Stimulated activated CD4-positive, alpha-beta T cell treated with anti-CD3 and anti-CD28 coated beads, Interleukin-12 subunit alpha, Interleukin-12 subunit beta, amount 100 ng/mL, for 24 hours (primary cell): ENCODE measurements at regions not wholly inside any gene's neighbourhood (a gene's known extent, or its start where the extent isn't known, plus 50 kb on each side); places are given as distances from the start of the nearest gene placed in this dataset.

Experiments used
- DNase-seq, 2 experiments: peaks; one replicate each; pipeline ENCODE4 v3.0.0-alpha.2; 2020; ENCODE audit warnings: low read depth in 2 of 2

DNA sequence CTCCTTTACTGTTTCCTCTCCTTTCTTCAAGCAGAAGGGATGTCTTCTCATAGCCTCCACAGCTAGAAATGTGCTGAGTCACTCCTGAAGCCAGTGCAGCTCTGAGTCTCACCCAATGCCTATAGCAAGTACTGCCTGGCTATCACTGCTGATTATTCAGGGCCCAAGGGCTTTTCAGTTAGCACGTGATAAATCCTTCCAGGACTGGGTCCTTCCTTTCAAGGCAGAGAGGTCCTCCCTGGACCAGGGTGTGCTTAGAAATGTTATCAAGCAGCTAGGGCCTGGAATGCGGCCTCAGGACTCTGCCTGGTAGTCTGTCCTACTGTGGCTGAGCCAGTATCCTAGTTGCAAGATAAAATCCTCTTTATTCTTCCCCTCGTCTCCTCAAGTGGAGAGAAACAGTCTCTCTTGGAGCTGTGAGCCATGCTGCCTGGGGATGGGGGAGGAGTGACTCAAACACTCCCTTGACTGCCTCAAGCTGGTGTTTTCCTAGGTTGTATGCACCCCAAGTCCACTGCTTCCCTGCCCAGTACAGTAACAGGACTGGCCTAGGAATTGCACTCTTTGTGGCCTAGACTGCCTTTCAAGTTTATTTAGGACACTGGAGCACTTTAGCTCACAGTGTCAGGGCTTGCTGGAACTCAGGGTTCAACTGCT is 198.7 kb upstream of the SERP2 start:
- no peak for DNase-seq

DNA sequence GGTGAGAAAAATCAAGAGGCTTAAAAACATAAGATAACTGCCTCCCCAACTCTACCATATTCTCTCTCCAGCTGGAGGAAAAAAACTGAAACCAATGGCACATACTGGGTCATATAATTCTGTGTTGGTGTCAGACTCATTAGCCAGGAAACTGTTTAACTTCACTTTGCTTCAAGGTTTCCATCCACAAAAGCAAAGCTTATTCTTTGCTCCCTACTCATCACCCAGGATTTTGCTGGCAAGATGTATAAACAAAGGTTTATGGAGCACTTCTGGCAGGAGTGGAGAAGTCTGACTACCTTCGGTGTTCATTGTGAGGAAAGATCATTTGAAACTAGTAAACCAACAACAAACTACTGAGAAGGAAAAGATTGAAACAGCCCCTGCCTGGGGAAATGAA is 197.5 kb upstream of the SERP2 start:
- DNase-seq, result no peak

DNA sequence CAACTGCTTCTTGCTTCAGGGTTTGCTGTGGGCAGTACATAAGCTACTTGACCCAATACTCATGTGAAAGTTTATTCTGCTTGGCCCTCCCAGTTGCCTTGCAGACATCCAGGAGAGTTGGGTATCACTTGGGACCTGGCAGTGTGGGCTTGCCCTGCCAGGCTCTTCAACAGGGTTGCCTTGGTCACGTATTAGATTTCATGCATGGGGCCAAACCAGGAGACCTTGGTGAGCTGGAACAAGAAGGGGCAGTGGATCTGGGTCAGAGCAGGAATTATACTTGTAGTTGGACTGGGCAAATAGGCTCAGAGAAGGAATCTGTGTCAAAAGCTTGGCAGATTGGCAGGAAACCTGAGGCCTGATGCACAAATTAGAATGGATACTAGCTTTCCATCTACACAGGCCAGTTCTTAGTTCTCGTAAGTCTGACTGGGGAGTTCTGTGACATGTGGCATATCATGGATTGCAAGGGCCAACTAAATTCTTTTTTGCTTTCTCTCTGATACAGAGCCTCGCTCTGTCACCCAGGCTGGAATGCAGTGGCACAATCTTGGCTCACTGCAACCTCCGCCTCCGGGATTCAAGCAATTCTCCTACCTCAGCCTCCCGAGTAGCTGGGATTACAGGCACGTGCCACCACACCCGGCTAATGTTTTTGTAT is 192.6 kb upstream of the SERP2 start:
- no peak for DNase-seq

DNA sequence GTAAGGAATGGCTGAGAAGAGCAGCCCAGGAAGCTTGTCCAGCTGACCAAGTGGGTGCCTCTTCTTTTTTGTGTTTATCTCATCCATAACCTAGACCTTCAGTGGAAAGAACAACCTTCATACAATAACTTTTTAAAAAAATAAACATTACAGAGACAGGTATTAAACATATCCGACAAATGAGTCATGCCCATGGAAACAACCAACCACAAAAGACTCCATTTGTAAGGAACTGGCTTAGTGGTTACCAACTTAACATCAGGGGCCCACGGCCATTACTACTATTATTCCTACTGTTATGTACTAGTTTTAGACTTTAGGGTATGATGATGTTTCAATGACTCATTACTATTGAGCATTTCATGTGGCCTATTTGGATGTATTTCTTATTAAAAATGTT is 191.7 kb upstream of the SERP2 start:
- no peak for DNase-seq

DNA sequence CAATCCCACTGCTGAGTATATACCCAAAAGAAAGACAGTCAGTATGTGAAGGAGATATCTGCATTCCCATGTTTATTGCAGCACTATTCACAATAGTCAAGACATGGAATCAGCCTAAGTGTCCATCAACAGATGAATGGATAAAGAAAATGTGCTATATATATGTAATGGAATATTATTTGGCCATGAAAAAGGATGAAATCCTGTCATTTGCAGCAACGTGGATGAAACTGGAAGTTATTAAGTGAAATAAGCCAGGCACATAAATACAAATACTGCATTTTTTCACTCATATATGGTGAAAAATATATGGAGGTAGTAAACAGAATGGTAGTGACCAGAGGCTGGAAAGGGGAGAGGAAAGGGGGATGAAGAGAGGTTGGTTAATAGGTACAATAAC is 188.9 kb upstream of the SERP2 start:
- no peak for DNase-seq

DNA sequence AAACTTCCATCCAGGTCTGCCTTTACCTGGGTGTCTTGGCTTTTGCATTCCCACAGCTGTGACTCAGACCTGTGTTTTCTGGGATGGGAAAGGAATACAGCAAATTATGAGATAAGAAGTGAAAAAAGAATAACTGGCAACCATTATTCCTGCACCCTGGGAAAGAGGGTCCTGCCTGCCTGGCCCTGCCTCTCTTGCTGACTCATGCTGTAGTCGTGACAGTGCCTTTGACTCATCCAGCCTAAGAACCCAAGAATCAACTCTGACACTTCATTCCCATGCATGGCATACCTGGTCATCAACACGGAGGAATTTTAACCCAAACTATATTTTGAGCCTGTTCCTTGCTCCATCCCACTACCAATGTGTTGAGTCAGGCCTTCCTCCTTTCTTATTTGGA is 185.4 kb upstream of the SERP2 start:
- DNase-seq, result no peak

DNA sequence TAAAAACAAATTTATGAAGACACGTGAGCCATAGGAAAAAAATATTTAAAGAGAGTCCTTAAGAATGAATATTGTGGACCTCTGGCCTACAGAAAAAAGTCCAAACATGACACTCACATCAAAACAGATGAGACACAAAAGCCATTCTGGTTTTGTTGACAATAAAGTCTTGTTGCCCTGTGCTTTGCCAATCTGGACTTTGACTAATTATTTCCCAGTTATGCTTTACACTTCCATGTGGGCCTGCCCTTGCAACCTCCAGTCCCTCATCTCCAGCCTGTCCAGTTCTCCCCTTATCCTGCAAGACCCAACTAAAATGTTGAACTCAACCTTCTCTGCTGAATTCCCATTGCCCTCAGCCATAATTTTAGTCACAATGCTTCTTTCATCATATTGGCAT is 184.5 kb upstream of the SERP2 start:
- DNase-seq, result no peak

DNA sequence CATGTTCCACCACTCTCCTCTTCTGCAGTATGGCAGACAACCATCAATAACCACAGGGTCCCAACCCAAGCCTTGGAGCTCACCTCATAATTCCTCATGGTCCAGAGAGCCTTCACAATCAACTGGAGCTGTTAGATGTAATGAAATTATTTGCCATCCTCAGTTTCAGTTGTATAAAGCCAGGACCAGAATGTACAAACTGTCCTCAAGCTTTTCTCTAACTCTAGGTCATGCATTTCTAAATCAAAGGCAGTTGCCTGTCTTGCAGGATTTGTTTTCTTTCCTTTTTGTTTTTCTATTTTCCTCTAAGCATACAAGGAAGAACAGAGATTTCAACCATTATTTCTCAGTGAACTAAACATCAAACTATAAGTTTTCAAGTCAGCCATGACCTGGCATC is 182.5 kb upstream of the SERP2 start:
- no peak for DNase-seq

DNA sequence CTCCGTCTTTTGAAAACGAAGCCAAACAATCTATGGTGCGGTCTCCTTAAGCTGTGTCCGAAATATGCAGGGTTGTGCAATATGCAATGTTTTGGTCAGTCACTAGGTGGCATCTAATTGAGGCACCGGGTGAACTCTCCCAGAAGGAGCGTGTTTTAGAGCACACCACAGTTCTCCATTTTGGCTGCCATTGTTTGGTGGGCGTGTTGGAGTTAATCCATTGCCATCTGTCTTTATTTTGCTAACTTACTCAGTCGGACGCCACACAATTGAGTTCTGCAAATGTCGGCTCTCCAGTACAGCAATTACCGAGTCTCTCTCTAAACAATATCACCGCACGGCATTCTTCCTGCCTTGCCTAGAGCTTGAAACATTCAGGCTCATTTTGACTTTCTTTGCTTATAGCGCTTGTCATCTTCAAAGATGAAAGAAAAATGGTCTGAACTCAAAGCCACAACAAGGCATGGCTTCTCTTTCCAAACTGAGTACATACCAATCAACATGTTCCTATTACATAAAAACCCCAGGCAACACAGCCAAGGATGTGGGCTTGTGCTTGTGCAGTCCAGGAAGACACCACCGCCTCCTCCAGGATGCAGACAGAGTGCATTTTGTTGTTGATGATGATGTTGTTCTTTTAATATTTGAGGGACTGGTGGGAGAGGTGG is 182.0 kb upstream of the SERP2 start:
- DNase-seq, result peak in 1 of 2 experiments; percentile 14

DNA sequence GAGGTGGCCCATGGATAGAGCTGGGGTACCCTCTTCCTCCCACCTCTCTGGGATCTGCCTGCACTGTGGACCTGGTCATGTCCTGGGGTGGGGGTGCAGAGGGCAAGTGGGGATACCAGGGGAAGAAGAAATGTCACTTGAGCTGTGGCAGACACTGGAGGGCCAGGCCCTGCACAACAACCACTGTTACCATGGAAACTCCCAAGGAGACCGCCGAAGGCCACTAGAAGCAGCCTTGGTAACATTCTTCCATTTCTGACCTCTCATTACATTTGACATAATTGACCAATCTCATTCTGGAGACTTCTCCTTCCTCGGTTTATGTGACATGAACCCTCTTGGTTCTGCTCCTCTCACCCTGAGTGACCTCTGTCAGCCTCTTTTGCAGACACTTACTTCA is 179.9 kb upstream of the SERP2 start:
- DNase-seq, result no peak

DNA sequence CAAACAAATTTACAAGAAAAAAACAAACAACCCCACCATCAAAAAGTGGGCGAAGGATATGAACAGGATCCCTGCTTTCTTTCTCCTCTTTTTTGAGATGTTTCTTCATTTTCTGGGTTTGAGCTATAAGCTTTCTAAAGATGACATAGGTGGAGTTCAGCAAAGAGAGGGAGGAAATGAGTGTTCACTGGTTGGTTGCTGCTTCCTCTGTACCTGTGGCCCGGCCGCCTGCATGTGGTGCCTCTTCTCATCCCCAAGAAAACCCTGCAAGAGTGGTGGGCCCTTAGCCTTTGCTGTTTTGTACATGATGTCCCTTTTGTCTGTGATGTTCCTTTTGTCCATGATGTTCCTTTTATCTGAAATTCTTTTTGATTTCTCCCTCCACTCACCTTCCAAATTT is 178.4 kb upstream of the SERP2 start:
- DNase-seq, result no peak

DNA sequence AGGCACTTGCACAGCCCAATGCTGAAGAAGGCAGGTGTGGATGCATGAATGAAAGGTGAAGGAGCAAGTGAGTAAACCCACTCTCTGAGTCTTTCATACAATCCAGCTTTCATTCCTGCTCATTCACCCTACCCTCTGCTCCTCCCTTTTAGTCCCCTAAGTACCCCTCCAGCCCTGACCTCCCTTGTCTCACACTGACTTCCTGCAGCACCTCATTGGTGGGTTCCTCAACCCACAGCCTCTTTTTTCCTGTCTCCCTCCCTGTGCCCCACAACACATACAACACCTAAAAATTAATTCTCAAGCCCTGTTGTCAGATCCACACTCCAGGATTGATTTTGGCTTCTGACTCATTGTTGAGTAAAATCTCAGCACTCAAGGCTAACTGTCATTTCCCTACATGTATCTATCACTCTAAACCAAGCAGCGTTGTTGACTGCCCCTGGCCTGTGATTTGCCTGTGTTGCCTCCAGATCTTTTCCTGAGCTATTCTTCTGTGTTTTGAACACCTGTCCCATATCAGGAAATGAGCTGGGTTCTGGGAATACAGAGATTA is 177.3 kb upstream of the SERP2 start:
- no peak for DNase-seq

DNA sequence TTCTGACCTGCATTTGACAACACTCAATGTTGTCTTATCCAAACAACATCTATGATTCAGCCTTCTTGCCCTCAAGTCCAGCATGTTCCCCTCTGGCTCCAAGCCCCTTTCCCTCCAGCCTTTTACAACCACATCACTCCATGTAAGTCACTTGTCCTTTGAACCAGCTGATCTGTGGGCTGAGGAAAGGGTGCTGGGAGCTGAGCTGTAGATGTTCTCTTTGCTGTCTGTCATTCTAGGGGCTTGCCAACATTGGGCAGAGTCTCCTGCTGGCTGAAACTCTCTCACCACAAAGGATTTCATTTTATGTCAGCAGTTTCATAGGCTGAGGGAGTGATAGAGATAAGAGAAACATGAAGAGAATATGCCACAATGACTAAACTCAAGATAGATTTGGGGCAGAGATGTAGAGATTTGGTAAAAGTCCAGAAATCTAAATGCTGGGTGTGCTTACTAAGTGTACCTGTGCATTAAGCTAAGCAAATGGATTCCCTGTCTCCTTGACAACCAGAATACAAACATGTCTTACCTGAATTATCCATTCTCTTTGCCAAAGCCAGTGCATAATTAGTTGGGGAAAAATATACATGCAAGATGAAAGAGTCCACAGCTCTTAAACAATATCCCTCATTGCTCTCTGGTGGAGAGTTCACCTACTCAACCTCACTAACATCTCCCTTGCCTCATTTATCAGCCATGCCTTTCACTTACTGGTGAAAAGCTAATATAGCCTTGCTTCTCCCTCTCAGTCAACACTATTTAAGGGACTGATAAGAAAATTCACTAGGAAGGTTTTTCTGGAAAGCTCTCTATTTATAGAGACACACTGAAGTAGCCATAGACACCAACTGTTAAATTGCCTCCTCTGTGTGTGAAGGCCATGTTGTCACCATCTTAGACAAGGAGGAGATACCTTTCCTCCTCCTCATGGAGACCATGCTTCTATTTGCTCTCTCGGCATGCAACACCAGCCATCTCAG is 175.5 kb upstream of the SERP2 start:
- DNase-seq, result peak in 1 of 2 experiments; percentile 28

DNA sequence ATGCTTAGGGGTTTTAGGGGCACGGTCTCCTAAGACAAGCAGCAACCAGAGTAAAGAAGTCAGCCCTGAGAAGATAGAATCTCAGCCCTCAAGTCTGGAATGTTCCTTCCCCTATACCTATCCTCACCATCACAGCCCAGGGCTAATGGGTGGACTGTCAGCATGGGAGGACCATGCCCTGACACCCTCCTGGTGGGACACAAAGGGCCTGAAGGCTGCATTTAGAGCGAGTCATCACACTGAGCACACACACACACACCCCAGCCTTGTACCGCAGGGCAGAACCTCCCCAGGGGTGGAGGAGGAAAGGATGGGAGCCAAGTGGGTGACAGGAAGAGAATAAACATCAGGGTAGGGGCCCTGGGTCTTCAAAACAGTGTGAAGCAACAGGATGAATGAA is 174.8 kb upstream of the SERP2 start:
- no peak for DNase-seq

DNA sequence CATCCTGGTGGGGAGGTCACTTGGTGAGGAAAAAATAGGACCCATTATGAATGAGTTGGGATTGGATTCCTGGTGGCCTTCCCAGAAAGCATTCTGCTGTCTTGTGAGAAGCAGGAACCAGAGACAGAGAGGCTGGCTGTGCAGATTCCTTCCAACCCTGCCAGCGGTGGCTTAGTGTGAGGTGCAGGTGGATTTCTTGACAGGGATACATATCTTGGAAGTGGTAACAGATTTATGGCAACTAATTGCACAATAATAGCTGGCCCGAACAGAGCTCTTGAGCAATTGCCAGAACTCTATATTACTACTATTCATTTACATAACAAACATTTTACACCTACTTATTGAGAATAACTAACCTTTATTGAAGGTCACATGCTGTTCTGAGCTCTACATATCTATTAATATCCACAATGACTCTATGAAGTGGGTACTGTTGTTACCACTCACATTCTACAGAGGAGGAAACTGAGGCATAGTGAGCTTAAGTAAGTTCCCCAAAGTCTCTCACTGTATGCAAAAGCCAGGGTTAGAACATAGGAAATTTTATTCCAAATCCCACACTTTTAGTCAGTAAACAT is 173.9 kb upstream of the SERP2 start:
- no peak for DNase-seq

DNA sequence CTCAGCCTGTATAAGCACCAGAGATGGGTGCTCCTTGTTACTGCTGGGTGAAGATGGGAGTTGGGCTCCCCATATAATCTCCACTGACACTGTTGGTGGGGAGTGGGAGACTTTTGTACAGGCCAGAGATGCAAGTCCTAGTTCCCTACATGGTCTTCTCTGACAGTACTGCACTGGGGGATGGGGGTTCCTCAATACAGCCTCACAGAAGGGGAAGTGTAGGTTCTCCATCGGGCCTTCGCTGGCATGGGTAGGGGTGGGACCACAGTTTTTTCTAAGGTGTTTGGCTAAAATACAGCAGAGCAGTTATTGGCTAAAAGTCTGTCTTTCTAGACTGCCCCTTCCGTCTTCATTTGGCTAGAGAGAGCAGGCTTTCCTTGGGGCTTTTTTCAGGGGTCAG is 167.2 kb upstream of the SERP2 start:
- DNase-seq, result no peak

DNA sequence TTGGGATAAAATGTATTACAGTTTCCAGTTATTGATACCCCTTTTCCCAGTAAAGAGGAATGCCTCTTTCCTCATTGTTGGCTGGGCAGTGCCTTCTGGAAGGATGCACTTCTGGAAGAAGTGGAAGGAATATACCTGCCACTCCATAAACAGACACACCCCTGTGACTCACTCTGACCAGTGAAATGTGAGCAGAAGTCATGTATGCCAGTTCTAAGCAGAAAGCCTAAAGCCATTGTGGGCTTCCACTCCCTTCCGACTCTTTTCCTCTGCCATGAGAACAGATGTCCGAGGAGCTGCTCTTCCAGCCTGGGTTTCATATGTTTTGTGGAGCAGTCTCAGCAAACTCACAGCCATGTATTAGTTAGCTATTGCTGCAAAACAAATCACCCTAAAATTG is 166.1 kb upstream of the SERP2 start:
- DNase-seq, result no peak

DNA sequence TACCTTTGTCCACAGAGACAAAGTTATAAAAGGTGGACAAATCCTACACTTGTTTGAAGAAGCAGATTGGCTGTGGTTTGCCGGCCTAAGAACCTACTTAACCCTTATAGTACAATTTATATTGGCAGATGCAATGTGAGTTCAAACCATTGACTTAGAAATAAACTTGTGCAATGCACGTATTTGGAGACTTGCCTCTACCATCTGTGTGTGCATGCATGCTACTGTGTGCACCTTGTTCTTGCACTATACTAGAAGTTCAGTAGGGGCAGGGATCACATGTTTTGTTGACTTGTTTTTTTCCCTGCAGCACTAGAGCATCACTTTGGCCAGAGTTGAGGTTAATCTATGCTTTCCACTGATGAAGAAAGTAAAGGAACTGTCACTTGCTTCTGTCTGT is 163.1 kb upstream of the SERP2 start:
- DNase-seq, result no peak

DNA sequence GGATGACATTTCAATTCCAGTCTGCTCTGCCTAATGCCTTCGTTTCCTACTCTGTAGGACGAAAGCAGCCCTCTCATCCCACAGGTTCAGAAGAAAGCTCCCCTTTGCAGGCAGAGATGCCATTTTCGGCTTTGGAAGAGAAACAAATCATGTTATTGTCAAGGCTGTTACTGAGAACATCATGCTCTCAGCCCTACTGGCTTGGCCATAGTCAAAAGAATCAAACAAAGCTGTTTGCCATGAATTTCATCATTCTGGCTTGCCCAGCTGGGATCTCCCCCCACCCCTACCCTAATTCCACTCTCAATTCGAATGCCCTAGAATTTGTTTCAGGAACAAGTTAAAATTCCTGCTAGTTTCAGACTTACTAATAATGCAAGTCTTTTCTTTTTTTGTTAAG is 162.3 kb upstream of the SERP2 start:
- DNase-seq, result no peak

DNA sequence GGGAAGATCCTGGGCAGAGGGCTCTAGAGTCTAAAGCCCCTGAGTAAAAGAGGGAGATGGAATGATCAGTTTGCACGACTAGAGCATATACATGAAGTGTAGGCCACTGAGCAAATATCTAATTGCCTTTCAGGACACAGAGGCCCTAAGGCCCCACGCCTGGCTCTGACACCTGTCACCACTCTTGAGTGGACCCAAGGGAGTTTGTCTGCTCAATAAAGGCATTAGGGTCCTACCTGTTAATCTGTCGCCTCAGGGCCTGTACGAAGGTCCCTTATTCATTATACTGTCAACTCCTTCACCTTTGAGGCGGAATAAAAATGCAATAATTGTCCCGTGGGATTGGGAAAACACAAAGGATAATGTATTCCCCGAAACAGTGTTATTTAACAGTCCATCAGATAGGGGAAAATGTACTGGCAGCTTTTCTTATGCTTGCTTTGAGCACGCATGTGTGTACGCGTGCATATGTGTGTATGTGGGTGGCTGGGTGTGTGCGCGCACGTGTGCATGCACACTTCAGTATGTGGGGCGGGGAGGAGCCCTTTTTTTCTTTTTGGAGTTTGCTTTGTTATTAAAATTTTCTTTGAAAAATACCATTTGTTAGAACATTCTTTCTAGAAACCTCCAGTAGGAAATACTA is 161.8 kb upstream of the SERP2 start:
- no peak for DNase-seq
